AG04450 (cell line): ENCODE measurements at regions not wholly inside any gene's neighbourhood (a gene's known extent, or its start where the extent isn't known, plus 50 kb on each side); places are given as distances from the start of the nearest gene placed in this dataset.

ENCODE experiments used
- CTCF ChIA-PET: fragments of 300-600, 350-600 bp; formaldehyde crosslinking; extraction: SDS; loops from one replicate; lab custom pipeline; 2022; ENCODE audit warnings: antibody characterized with exemption, inconsistent platforms; lab: Charles Lee
- POLR2A ChIA-PET: fragments of 350-600 bp; formaldehyde crosslinking; extraction: SDS; loops from one replicate; lab custom pipeline; 2021; ENCODE audit warnings: antibody characterized with exemption, inconsistent platforms; lab: Yijun Ruan, JAX
- DNase-seq: peaks from one replicate; pipeline ENCODE4 v3.0.0-alpha.2; 2011; ENCODE audit warnings: low read depth, low spot score
- H3K27ac ChIP-seq: one replicate; pipeline ENCODE4 v1.5.1; 2012; ENCODE audit warnings: low read depth, low read length, control low read depth
- H3K27me3 ChIP-seq: one replicate; pipeline ENCODE4 v1.6.0; 2012; ENCODE audit warnings: low read length; ENCODE audit not compliant: control insufficient read depth, insufficient read depth
- H3K4me3 ChIP-seq: 2 replicates; pipeline ENCODE4 v1.5.1; 2011; ENCODE audit warnings: mild to moderate bottlenecking, low read depth, low read length, control low read depth
- H3K9me3 ChIP-seq: 2 replicates; pipeline ENCODE4 v1.5.1; 2012; ENCODE audit warnings: low read length; ENCODE audit not compliant: control insufficient read depth, insufficient read depth
- CTCF ChIP-seq: IDR thresholded peaks from 2 replicates; pipeline ENCODE4 v1.5.1; 2011; ENCODE audit warnings: low read depth, low read length, control low read depth, inconsistent platforms

GRCh38 chr9:19577411-19577810 lies 168.6 kb downstream of the ACER2 start:
- Histone ChIP-seq H3K27ac (no peak overlapping the region), H3K9me3 (no peaks in the 10 kb centered on the region), H3K4me3 (no peak overlapping the region), H3K27me3 (no peaks in the 10 kb centered on the region)
- ChIA-PET POLR2A (no interaction called here), CTCF (no interaction called here)
- DNase-seq: no peak
- no peak for TF ChIP-seq CTCF

- TF ChIP-seq CTCF: no peak
- Histone ChIP-seq H3K27ac (no peak overlapping the region), H3K27me3 (no peaks in the 10 kb centered on the region), H3K4me3 (no peak overlapping the region), H3K9me3 (no peaks in the 10 kb centered on the region)
- no peak for DNase-seq
- ChIA-PET POLR2A (no interaction called here), CTCF (interaction anchor here (1.1 kb wide), 1 partner anchor 104 kb away, joined by 3 read pairs; no protein-coding TSS in a partner anchor)
These were observed 160.1 kb downstream of the ACER2 start for GRCh38 chr9:19568946-19569345.

- ChIA-PET POLR2A (no interaction called here), CTCF (no interaction called here)
- no peak for TF ChIP-seq CTCF
- Histone ChIP-seq H3K27ac (no peak overlapping the region), H3K4me3 (no peak overlapping the region), H3K9me3 (no peaks in the 10 kb centered on the region), H3K27me3 (no peaks in the 10 kb centered on the region)
- no peak for DNase-seq
These were observed 155.7 kb downstream of the ACER2 start for GRCh38 chr9:19564396-19565061.

GRCh38 chr9:19555214-19555613 lies 146.4 kb downstream of the ACER2 start:
- ChIA-PET POLR2A (no interaction called here), CTCF (no interaction called here)
- Histone ChIP-seq H3K27me3 (no peaks in the 10 kb centered on the region), H3K4me3 (no peak overlapping the region), H3K27ac (no peak overlapping the region), H3K9me3 (no peaks in the 10 kb centered on the region)
- no peak for TF ChIP-seq CTCF
- DNase-seq: no peak

GRCh38 chr9:19554529-19554928 lies 145.7 kb downstream of the ACER2 start:
- no peak overlapping the region for H3K27ac ChIP-seq
- TF ChIP-seq CTCF: no peak
- no peaks in the 10 kb centered on the region for H3K27me3 ChIP-seq
- no peak for DNase-seq
- ChIA-PET POLR2A (no interaction called here), CTCF (no interaction called here)
- no peak overlapping the region for H3K4me3 ChIP-seq
- no peaks in the 10 kb centered on the region for H3K9me3 ChIP-seq
